GM12878 (cell line): ENCODE measurements at regions not wholly inside any gene's neighbourhood (a gene's known extent, or its start where the extent isn't known, plus 50 kb on each side); places are given as distances from the start of the nearest gene placed in this dataset.

Experiments
- CTCF ChIP-seq, 3 experiments: IDR thresholded peaks in 2 of 3; conservative IDR thresholded peaks in 1 of 3; 2 replicates each; pipeline ENCODE4 v1.5.1; 2011; ENCODE audit warnings: low read depth in 3 of 3, low read length in 3 of 3, mild to moderate bottlenecking in 3 of 3, control low read depth in 2 of 3, moderate library complexity in 2 of 3, inconsistent platforms in 1 of 3, mixed read lengths in 1 of 3; ENCODE audit not compliant: control insufficient read depth in 2 of 3, insufficient read depth in 1 of 3; ENCODE audit errors: extremely low read depth in 1 of 3
- POLR2A ChIP-seq: IDR thresholded peaks from 2 replicates; pipeline ENCODE4 v1.6.1; 2011; ENCODE audit warnings: low read depth, mild to moderate bottlenecking, low read length

GRCh38 chr5:175166026-175166425, 278.0 kb downstream of the DRD1 start:
- TF ChIP-seq POLR2A (no peak), CTCF (IDR thresholded peaks at IDR 0.05 in 2 of 3, conservative IDR thresholded peaks at IDR 0.05 in 1 of 3; ENCODE audit: control insufficient read depth in 2 of 3, extremely low read depth in 1 of 3, insufficient read depth in 1 of 3, low read depth in 3 of 3, low read length in 3 of 3) (no peak)
